ENCODE measurements at regions not wholly inside any gene's neighbourhood (a gene's known extent, or its start where the extent isn't known, plus 50 kb on each side); places are given as distances from the start of the nearest gene placed in this dataset.

DNA sequence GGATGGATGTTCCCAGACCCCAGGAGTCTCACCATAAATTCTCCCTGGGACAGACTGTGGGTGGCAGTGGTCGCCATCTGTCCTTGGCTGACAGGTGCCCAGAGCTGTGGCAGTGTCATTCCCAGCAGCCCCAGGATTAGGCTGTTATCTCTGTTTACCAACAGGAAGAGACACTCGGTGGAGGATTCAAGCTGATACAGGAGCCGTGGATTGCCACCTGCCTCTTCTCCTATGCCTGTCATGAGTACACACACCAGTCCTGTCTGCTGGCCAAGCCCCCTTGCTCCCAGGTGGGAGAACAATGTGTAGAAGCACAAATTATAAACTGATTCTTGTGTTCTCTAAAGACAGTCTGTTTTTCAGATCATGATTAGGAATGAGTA is 152.6 kb downstream of the ETS2 start:
- TF ChIP-seq, protein P1, sequence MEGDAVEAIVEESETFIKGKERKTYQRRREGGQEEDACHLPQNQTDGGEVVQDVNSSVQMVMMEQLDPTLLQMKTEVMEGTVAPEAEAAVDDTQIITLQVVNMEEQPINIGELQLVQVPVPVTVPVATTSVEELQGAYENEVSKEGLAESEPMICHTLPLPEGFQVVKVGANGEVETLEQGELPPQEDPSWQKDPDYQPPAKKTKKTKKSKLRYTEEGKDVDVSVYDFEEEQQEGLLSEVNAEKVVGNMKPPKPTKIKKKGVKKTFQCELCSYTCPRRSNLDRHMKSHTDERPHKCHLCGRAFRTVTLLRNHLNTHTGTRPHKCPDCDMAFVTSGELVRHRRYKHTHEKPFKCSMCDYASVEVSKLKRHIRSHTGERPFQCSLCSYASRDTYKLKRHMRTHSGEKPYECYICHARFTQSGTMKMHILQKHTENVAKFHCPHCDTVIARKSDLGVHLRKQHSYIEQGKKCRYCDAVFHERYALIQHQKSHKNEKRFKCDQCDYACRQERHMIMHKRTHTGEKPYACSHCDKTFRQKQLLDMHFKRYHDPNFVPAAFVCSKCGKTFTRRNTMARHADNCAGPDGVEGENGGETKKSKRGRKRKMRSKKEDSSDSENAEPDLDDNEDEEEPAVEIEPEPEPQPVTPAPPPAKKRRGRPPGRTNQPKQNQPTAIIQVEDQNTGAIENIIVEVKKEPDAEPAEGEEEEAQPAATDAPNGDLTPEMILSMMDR (IDR thresholded peaks at IDR 0.05; ENCODE audit: borderline replicate concordance, extremely low read depth, low read length, poor library complexity, severe bottlenecking) = no peak
- TF ChIP-seq EZH2 (IDR thresholded peaks at IDR 0.05; ENCODE audit: borderline replicate concordance, low read depth, low read length, severe bottlenecking) = no peak
